Stimulated activated naive CD8-positive, alpha-beta T cell treated with anti-CD3 and anti-CD28 coated beads, Interleukin-15, amount 100 ng/mL, for 72 hours (primary cell): ENCODE measurements at regions not wholly inside any gene's neighbourhood (a gene's known extent, or its start where the extent isn't known, plus 50 kb on each side); places are given as distances from the start of the nearest gene placed in this dataset.

Source experiments
- ATAC-seq: fragments of 150-1000 bp; cut with Tn5 transposase; 2 replicates; pipeline ENCODE4 v1.10.0; 2021; ENCODE audit warnings: mild to moderate bottlenecking, moderate library complexity
- DNase-seq, 2 donors: peaks; one replicate each; pipeline ENCODE4 v3.0.0; 2021 to 2022
- H3K27ac Mint-ChIP-seq, 2 donors: one replicate each; pipeline ENCODE4 v1.8.0; 2022; ENCODE audit warnings: mild to moderate bottlenecking in 2 of 2, mixed read lengths in 2 of 2, moderate library complexity in 2 of 2
- H3K27me3 Mint-ChIP-seq: one replicate; pipeline ENCODE4 v1.8.0; 2022; ENCODE audit warnings: mixed read lengths
- H3K4me1 Mint-ChIP-seq: one replicate; pipeline ENCODE4 v1.8.0; 2022; ENCODE audit warnings: mild to moderate bottlenecking, mixed read lengths
- H3K4me3 Mint-ChIP-seq, 2 donors: one replicate each; pipeline ENCODE4 v1.8.0; 2022; ENCODE audit warnings: mild to moderate bottlenecking in 2 of 2, mixed read lengths in 2 of 2, moderate library complexity in 1 of 2
- H3K9me3 Mint-ChIP-seq, 2 donors: one replicate each; pipeline ENCODE4 v1.8.0; 2022; ENCODE audit warnings: mixed read lengths in 2 of 2

- Mint-ChIP-seq H3K4me3 (no peak overlapping the region), H3K27ac (no peak overlapping the region)
Observed at GRCh38 chr3:34544136-34544535, 745.7 kb downstream of the PDCD6IP start.

DNA sequence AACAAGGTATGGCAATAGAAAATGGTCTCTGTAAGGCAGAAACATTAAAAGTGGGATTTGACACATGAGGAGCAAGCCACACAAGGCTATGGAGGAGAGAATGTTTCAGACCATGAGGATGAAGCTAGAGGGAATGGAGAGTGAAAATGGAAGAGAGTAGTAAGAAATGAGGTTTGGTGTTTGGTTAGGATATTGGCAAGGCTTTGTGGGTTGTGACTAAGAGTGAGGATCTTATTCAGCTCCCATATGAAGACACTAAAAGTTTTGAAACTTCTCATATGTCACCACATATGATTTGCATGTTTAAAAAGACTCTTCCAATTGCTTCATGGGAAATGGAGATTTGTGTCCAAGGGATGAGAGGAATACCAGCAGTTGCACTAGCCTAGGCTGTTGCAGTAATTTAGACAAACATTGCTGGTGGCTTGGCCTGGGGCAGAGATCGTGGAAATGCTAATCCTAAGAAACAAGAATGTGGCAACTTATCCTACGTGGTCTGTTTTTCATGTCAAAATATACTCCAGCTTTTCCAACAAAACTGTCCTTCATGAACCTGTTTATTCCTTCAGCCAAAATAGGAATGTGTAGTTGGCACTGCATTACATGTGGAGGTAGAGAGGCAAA is 749.0 kb downstream of the PDCD6IP start:
- ATAC-seq (no peak), DNase-seq (no peak)
- Mint-ChIP-seq H3K9me3 (no peaks in the 10 kb centered on the region), H3K27ac (no peak overlapping the region), H3K4me1 (no peaks in the 10 kb centered on the region), H3K27me3 (no peaks in the 10 kb centered on the region), H3K4me3 (no peak overlapping the region)

More at GRCh38 chr3:34544136-34544535, 745.7 kb downstream of the PDCD6IP start:
- no peaks in the 10 kb centered on the region for H3K27me3 Mint-ChIP-seq
- no peaks in the 10 kb centered on the region for H3K4me1 Mint-ChIP-seq
- no peak for ATAC-seq
- H3K9me3 Mint-ChIP-seq: no peaks in the 10 kb centered on the region
- DNase-seq: no peak

- DNase-seq: no peak
- H3K4me1 Mint-ChIP-seq: no peaks in the 10 kb centered on the region
- no peaks in the 10 kb centered on the region for H3K27me3 Mint-ChIP-seq
- no peak overlapping the region for H3K27ac Mint-ChIP-seq
- H3K9me3 Mint-ChIP-seq: peaks cover 4 to 5% of the 10 kb centered on the region in 2 donors
- no peak overlapping the region for H3K4me3 Mint-ChIP-seq
- no peak for ATAC-seq
Observed at GRCh38 chr3:34567266-34567665, 768.8 kb downstream of the PDCD6IP start.

DNA sequence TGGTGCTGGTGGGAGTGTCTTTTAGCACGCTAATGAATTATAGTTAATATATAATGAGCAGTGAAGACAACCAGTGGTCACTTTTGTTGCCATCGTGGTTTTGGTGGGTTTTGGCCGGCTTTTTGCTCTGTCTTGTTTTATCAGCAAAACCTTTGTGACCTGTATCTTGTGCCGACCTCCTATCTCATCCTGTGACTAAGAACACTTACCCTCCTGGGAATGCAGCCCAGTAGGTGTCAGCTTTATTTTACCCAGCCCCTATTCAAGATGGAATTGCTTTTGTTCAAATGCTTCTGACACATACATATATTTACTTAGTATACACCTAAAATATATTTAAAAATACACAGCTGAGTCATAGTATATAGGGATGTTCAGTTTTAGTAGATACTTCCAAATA is 770.3 kb downstream of the PDCD6IP start:
- no peak overlapping the region for H3K4me3 Mint-ChIP-seq
- no peaks in the 10 kb centered on the region for H3K27me3 Mint-ChIP-seq
- ATAC-seq (no peak), DNase-seq (no peak)
- no peaks in the 10 kb centered on the region for H3K4me1 Mint-ChIP-seq
- H3K9me3 Mint-ChIP-seq: peaks cover 4 to 5% of the 10 kb centered on the region in 2 donors
- H3K27ac Mint-ChIP-seq: no peak overlapping the region

DNA sequence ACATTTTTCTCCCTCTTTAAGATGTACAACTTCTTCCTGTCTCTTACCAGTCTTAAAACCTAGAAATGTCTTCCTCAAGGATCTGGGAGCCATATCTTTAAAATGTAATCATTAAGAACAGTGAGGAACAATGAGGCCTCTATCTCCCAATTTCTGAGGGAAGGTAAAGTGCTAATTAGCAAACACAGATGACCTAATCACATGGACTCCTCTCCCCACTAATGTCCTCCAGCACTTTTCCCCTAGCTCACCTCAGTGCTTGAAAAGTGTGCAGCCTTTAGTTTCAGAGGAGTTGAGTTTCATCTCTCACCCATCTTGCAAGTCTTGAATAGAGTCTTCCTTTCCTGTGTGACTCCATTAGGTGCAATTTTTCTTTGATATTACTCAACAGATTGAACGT is 771.0 kb downstream of the PDCD6IP start:
- H3K4me3 Mint-ChIP-seq: no peak overlapping the region
- H3K27me3 Mint-ChIP-seq: no peaks in the 10 kb centered on the region
- DNase-seq (no peak), ATAC-seq (no peak)
- peak overlapping the region in 1 of 2 donors; percentile 11 for H3K27ac Mint-ChIP-seq
- H3K4me1 Mint-ChIP-seq: no peaks in the 10 kb centered on the region
- H3K9me3 Mint-ChIP-seq: peaks cover 4 to 5% of the 10 kb centered on the region in 2 donors

DNA sequence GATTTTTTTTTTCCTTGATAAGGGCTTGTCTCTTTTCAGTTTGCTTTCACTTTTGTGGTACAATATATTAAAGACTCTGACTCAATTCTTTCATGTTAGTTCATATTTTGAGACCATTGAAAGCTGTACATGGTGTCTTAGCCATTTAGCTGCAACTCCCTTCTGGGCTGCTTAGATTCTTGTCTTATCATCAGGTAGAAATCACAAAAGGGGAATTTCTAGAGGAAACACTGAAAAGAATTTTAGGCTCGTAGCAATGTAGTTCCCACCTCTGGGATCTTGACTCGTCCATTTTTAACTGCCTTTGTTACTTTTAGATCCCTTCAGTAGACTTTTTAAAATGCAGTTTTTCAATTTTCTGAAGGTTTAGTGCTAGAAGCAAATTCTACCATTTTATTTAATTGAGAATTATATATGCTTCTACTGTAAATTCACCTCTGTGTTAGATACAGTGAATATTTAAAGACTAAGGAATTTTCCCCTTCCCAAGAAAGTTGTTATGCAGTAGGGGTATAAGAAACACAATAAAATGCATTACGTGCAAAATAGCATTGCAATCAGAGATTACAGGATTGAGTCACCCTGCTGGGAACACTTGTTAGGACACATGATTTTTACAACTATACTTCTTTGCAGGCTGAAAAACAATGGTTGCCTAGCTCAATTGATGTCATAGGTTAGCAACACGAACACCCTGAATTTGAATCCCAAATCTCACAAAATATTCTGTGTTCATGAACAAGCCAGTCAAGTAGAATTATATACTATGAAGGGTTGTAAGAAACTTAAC is 772.7 kb downstream of the PDCD6IP start:
- DNase-seq (no peak), ATAC-seq (no peak)
- Mint-ChIP-seq H3K27me3 (no peaks in the 10 kb centered on the region), H3K9me3 (peaks cover 0 to 1% of the 10 kb centered on the region in 2 donors), H3K4me1 (no peaks in the 10 kb centered on the region), H3K4me3 (no peak overlapping the region), H3K27ac (no peak overlapping the region)

DNA sequence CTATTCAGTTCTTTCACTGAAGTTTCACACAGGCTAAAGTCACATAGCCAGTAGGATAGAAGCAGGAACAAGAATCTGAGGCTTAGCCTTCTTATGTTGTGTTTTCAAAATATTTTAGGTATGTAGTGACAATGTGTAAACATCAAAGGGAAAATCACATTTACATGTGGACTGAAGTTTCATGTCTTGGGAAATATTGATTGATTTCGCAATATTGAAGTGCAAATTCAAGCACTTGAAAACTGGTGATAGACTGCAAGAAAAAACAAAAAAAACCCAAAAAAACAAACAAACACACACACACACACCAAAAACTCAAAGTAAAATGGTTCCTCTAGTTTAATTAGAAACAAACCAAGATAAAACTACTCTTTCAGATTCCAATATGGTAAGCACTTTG is 773.3 kb downstream of the PDCD6IP start:
- no peaks in the 10 kb centered on the region for H3K9me3 Mint-ChIP-seq
- H3K4me1 Mint-ChIP-seq: no peaks in the 10 kb centered on the region
- H3K27me3 Mint-ChIP-seq: no peaks in the 10 kb centered on the region
- H3K27ac Mint-ChIP-seq: no peak overlapping the region
- DNase-seq (no peak), ATAC-seq (no peak)
- H3K4me3 Mint-ChIP-seq: no peak overlapping the region

- Mint-ChIP-seq H3K27ac (no peak overlapping the region), H3K9me3 (no peaks in the 10 kb centered on the region), H3K27me3 (no peaks in the 10 kb centered on the region), H3K4me1 (no peaks in the 10 kb centered on the region), H3K4me3 (no peak overlapping the region)
- no peak for DNase-seq
- no peak for ATAC-seq
Observed at GRCh38 chr3:34575776-34576175, 777.3 kb downstream of the PDCD6IP start.

DNA sequence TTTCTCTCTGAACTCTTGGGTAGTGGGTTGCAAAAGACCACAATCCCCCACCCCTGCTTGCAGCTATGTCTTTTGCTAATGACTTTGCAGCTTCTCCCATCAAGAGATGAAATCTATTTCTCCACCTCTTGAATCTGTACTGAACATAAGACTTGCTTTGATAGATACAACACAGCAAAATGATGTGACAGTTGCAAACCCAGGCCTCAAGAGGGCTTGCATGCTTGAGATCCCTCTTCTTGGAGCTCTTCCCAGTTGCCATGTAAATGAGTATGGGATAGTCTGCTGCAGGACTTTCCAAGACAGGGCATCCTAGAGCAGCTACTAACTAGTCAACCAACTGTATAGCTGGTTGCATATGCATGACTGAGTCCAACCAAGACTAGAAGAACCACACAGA is 783.6 kb downstream of the PDCD6IP start:
- Mint-ChIP-seq H3K9me3 (no peaks in the 10 kb centered on the region), H3K4me3 (no peak overlapping the region), H3K4me1 (no peaks in the 10 kb centered on the region), H3K27me3 (no peaks in the 10 kb centered on the region), H3K27ac (no peak overlapping the region)
- no peak for ATAC-seq
- no peak for DNase-seq

DNA sequence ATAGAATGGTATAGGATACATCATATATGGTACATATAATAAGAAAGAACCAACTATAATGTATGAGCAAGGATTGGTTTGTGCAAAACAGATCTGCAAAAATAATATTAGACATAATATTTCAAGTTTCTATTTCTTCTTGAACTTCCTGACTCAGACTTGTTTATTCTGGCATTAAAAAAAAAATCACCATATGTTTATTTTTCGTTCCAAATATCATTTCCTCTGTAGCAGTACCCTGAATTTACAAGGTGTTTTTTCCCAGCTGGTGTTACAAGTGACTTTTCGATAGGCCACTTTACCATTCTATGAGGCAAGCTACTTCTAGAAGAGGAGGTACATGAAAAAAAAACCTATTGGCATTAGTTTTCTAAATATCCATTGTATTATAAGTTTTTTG is 785.0 kb downstream of the PDCD6IP start:
- no peak for ATAC-seq
- H3K27ac Mint-ChIP-seq: no peak overlapping the region
- H3K27me3 Mint-ChIP-seq: no peaks in the 10 kb centered on the region
- no peaks in the 10 kb centered on the region for H3K4me1 Mint-ChIP-seq
- no peak for DNase-seq
- H3K4me3 Mint-ChIP-seq: no peak overlapping the region
- no peaks in the 10 kb centered on the region for H3K9me3 Mint-ChIP-seq

GRCh38 chr3:34584971-34585370 is 786.5 kb downstream of the PDCD6IP start:
- H3K27me3 Mint-ChIP-seq: no peaks in the 10 kb centered on the region
- no peak for DNase-seq
- H3K4me3 Mint-ChIP-seq: no peak overlapping the region
- ATAC-seq: no peak
- H3K4me1 Mint-ChIP-seq: no peaks in the 10 kb centered on the region
- H3K9me3 Mint-ChIP-seq: no peaks in the 10 kb centered on the region
- no peak overlapping the region for H3K27ac Mint-ChIP-seq

GRCh38 chr3:34599595-34599994 is 801.2 kb downstream of the PDCD6IP start:
- peaks cover 0 to 7% of the 10 kb centered on the region in 2 donors for H3K9me3 Mint-ChIP-seq
- H3K4me3 Mint-ChIP-seq: no peak overlapping the region
- no peak for ATAC-seq
- H3K27ac Mint-ChIP-seq: no peak overlapping the region
- DNase-seq: no peak
- no peaks in the 10 kb centered on the region for H3K4me1 Mint-ChIP-seq
- H3K27me3 Mint-ChIP-seq: no peaks in the 10 kb centered on the region

DNA sequence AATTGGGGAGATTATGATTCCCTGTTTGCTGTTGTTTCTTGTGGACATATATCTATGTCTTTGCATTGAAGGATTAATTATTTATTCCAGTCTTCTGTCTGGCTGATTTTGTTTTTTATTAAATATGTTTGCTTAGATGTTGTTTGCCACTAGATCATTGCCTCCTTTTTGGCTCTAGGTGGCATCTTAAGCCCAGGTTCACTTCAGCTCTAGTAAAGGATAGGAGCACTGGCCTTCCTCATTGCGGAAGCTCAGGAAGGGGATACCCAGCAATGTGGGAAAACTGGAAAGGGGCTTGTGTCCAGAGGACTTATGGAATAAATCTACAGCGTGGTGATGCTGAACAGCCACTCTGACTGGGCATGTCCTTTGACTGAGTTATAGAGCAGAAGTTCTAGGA is 821.6 kb downstream of the PDCD6IP start:
- H3K27ac Mint-ChIP-seq: no peak overlapping the region
- no peaks in the 10 kb centered on the region for H3K4me1 Mint-ChIP-seq
- no peak for DNase-seq
- H3K27me3 Mint-ChIP-seq: no peaks in the 10 kb centered on the region
- H3K4me3 Mint-ChIP-seq: no peak overlapping the region
- no peak for ATAC-seq
- H3K9me3 Mint-ChIP-seq: peaks cover 18 to 26% of the 10 kb centered on the region in 2 donors

- Mint-ChIP-seq H3K9me3 (peaks cover 9 to 14% of the 10 kb centered on the region in 2 donors), H3K27ac (no peak overlapping the region), H3K4me3 (no peak overlapping the region), H3K27me3 (no peaks in the 10 kb centered on the region), H3K4me1 (no peaks in the 10 kb centered on the region)
- no peak for DNase-seq
- no peak for ATAC-seq
Observed at GRCh38 chr3:34626699-34627098, 828.3 kb downstream of the PDCD6IP start.

- no peaks in the 10 kb centered on the region for H3K27me3 Mint-ChIP-seq
- H3K9me3 Mint-ChIP-seq: no peaks in the 10 kb centered on the region
Observed at GRCh38 chr3:34634939-34635338, 836.5 kb downstream of the PDCD6IP start.

DNA sequence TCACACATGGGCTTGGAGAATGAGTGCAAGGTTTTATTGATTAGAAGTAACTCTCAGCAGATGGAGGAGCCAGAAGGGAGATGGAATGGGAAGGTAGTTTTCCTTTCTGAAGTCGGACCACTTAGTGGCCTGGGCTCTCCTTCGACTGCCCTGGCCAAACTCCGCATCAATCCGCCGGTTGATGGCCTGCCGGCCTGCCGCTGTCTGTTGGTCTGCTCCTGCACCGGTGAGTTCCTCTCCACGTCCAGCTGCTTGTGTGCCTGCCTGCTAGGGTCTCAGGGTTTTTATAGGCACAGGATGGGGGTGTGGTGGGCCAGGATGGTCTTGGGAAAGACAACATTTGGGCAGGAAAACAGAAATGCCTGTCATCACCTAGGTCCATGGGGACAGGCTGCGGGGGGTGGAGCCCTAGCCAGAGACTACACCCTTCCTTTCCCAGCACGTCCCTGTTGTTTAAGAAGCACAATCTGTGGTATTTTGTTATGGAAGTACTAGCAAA is 837.0 kb downstream of the PDCD6IP start:
- DNase-seq (no peak), ATAC-seq (no peak)
- Mint-ChIP-seq H3K4me1 (no peaks in the 10 kb centered on the region), H3K4me3 (no peak overlapping the region), H3K27me3 (no peaks in the 10 kb centered on the region), H3K27ac (no peak overlapping the region), H3K9me3 (no peaks in the 10 kb centered on the region)

More at GRCh38 chr3:34634939-34635338, 836.5 kb downstream of the PDCD6IP start:
- Mint-ChIP-seq H3K27ac (no peak overlapping the region), H3K4me1 (no peaks in the 10 kb centered on the region), H3K4me3 (no peak overlapping the region)
- DNase-seq: no peak
- no peak for ATAC-seq
